GM12878 (cell line): ENCODE measurements at regions not wholly inside any gene's neighbourhood (a gene's known extent, or its start where the extent isn't known, plus 50 kb on each side); places are given as distances from the start of the nearest gene placed in this dataset.

Experiments used
- ATAC-seq: fragments of 200-7000 bp; cut with Tn5 transposase; 3 replicates; pipeline ENCODE4 v1.9.1; 2020; ENCODE audit warnings: mild to moderate bottlenecking, moderate library complexity
- BruUV-seq: library from RNA; stranded (reverse); fragments of 400-500 nt; replicated peaks from 2 replicates; lab custom pipeline; 2021; lab: Mats Ljungman, UMichigan
- CTCF ChIA-PET: fragments of 300-600 bp; sonication (Branson Sonifier 250); formaldehyde crosslinking; extraction: SDS; loops from one replicate; lab custom pipeline; 2021; ENCODE audit warnings: inconsistent platforms; lab: Yijun Ruan, JAX
- POLR2A ChIA-PET: fragments of 350-600 bp; formaldehyde crosslinking; extraction: SDS; loops from one replicate; lab custom pipeline; 2021; ENCODE audit warnings: inconsistent platforms; lab: Charles Lee
- RAD21 ChIA-PET: fragments of 300-600 bp; sonication (Branson Sonifier 250); formaldehyde crosslinking; loops from one replicate; lab custom pipeline; 2023; ENCODE audit warnings: antibody characterized with exemption; ENCODE audit not compliant: unreplicated experiment; lab: Charles Lee
- SMC1A ChIA-PET: fragments of 300-600 bp; sonication (Branson Sonifier 250); formaldehyde crosslinking; loops from one replicate; lab custom pipeline; 2023; ENCODE audit not compliant: unreplicated experiment, uncharacterized antibody; lab: Charles Lee
- DNase-seq: peaks from one replicate; pipeline ENCODE4 v3.0.0-alpha.2; 2011; ENCODE audit warnings: low read depth, low spot score
- FAIRE-seq: peaks from 3 replicates; lab custom pipeline; 2011; peaks lifted over from hg19 to GRCh38; lab: Jason Lieb, UNC
- H2AFZ ChIP-seq: 2 replicates; pipeline ENCODE4 v1.6.0; 2011; ENCODE audit warnings: low read depth, low read length, control low read depth; ENCODE audit not compliant: control insufficient read depth
- H3K27ac ChIP-seq: 2 replicates; pipeline ENCODE4 v1.5.1; 2011; ENCODE audit warnings: control low read depth; ENCODE audit not compliant: control insufficient read depth, insufficient read depth
- H3K27me3 ChIP-seq, 2 experiments: replicated peaks in 1 of 2; 2 replicates each; pipeline versions ENCODE4 v1.6.0 to v1.6.1; 2011; ENCODE audit warnings: low read length in 1 of 2; ENCODE audit not compliant: control insufficient read depth in 2 of 2, insufficient read depth in 2 of 2
- H3K36me3 ChIP-seq, 2 experiments: 2 replicates each; pipeline ENCODE4 v1.5.1; 2011; ENCODE audit warnings: low read length in 1 of 2; ENCODE audit not compliant: control insufficient read depth in 2 of 2, insufficient read depth in 2 of 2
- H3K4me1 ChIP-seq: 2 replicates; pipeline ENCODE4 v1.6.1; 2011; ENCODE audit warnings: mild to moderate bottlenecking, low read length, moderate library complexity, mixed read lengths; ENCODE audit not compliant: control insufficient read depth, insufficient read depth
- H3K4me2 ChIP-seq: 2 replicates; pipeline ENCODE4 v1.6.0; 2011; ENCODE audit warnings: control low read depth; ENCODE audit not compliant: control insufficient read depth, insufficient read depth
- H3K4me3 ChIP-seq: fragments of 200-600 bp; sonication (generic); 2 replicates; pipeline ENCODE4 v1.5.1; 2016
- H3K79me2 ChIP-seq: 2 replicates; pipeline ENCODE4 v1.6.0; 2011; ENCODE audit warnings: low read length; ENCODE audit not compliant: control insufficient read depth, insufficient read depth
- H3K9ac ChIP-seq: 2 replicates; pipeline ENCODE4 v1.8.0; 2011; ENCODE audit warnings: low read length, control low read depth, mixed read lengths; ENCODE audit not compliant: control insufficient read depth, insufficient read depth
- H3K9me3 ChIP-seq: replicated peaks from 3 replicates; pipeline ENCODE4 v1.5.1; 2011; ENCODE audit warnings: mild to moderate bottlenecking, low read length; ENCODE audit not compliant: control insufficient read depth, insufficient read depth
- H4K20me1 ChIP-seq: 2 replicates; pipeline ENCODE4 v1.6.0; 2011; ENCODE audit not compliant: control insufficient read depth, insufficient read depth
- ATF7 ChIP-seq: fragments of 450-650 bp; IDR thresholded peaks from 2 replicates; pipeline ENCODE4 v1.6.1; 2016; ENCODE audit warnings: low read depth, mild to moderate bottlenecking
- BACH1 ChIP-seq: fragments of 450-650 bp; IDR thresholded peaks from 2 replicates; pipeline ENCODE4 v1.6.1; 2017; ENCODE audit warnings: mild to moderate bottlenecking, borderline replicate concordance
- LARP7 ChIP-seq: fragments of 450-650 bp; IDR thresholded peaks from 2 replicates; pipeline ENCODE4 v1.6.1; 2017; ENCODE audit warnings: mild to moderate bottlenecking
- MYC ChIP-seq: IDR thresholded peaks from 2 replicates; pipeline ENCODE4 v1.6.1; 2011; ENCODE audit warnings: mild to moderate bottlenecking, low read length, moderate library complexity, inconsistent platforms; ENCODE audit not compliant: insufficient read depth, insufficient replicate concordance, insufficient read length, severe bottlenecking
- NFXL1 ChIP-seq: fragments of 450-650 bp; IDR thresholded peaks from 2 replicates; pipeline ENCODE4 v1.6.1; 2017; ENCODE audit warnings: antibody characterized with exemption, mild to moderate bottlenecking, borderline replicate concordance
- WRNIP1 ChIP-seq: IDR thresholded peaks from 2 replicates; pipeline ENCODE4 v1.6.1; 2011; ENCODE audit warnings: low read depth, low read length, improper control_type of control experiment, borderline replicate concordance
- WGBS: methylation state at CpG from one replicate; pipeline ENCODE4 v1.1.6; 2016; ENCODE audit warnings: low lambda C conversion rate; ENCODE audit not compliant: insufficient replicate concordance, insufficient coverage; ENCODE audit errors: missing lambda C conversion rate; 5-methylcytosine and 5-hydroxymethylcytosine counted together
- in situ Hi-C: fragments of 300-500 bp; cut with MboI; formaldehyde crosslinking; loops from 9 replicates; pipeline ENCODE4 v1.14.3; 2018; ENCODE audit warnings: mixed read lengths
- intact Hi-C: fragments of 100-400 bp; cut with micrococcal nuclease; formaldehyde crosslinking; loops from one replicate; pipeline ENCODE4 v1.14.2; 2022; ENCODE audit not compliant: unreplicated experiment
- TF ChIP-seq, protein P1 (sequence below): fragments of 450-650 bp; formaldehyde crosslinking; IDR thresholded peaks from 2 replicates; pipeline ENCODE4 v1.4.0; 2022; ENCODE audit warnings: mild to moderate bottlenecking, moderate library complexity
- TF ChIP-seq, protein P2 (sequence below): fragments of 450-650 bp; conservative IDR thresholded peaks from 2 replicates; pipeline ENCODE4 v1.6.1; 2017; ENCODE audit warnings: mild to moderate bottlenecking, moderate library complexity
- TF ChIP-seq, protein P3 (sequence below): fragments of 450-650 bp; IDR thresholded peaks from 2 replicates; pipeline ENCODE4 v1.6.1; 2017; ENCODE audit warnings: mild to moderate bottlenecking, moderate library complexity

DNA sequence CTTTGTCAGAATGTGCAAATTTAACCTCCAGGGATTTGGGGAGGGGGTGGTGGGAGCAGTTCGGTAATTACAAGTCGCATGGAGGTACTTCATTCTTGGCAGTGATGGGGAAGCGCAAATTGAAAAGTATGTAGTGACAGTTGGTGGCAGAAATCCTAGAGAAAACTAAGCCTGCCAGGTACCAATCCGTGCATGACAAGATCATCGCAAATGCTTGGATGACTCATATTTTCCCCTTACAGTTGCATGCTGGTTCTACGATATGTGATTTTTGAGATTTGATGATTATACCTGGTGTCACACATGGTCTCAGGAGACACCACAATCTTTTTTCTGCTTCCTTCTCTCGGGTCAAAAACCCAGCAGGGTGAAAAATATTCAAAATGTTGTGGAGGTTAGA, 479.7 kb upstream of the ID2 start:
- in situ Hi-C loops (no loop called here), intact Hi-C loops (no loop called here)
- Histone ChIP-seq H3K4me2 (peak overlapping the region; percentile 13; the same call in 1 of the 2 replicates), H2AFZ (no peak overlapping the region; the same call in none of the 2 replicates), H3K27ac (no peak overlapping the region; the same call in 1 of the 2 replicates), H3K27me3 (no peaks in the 10 kb centered on the region), H3K4me3 (no peak overlapping the region), H4K20me1 (no peaks in the 10 kb centered on the region), H3K36me3 (no peaks in the 10 kb centered on the region; a peak in 1 of 4 replicates), H3K9me3 (peaks cover 6% of the 10 kb centered on the region; the same call in 2 of the 3 replicates), H3K9ac (no peak overlapping the region), H3K4me1 (peaks cover 8% of the 10 kb centered on the region; the same call in 1 of the 2 replicates), H3K79me2 (no peaks in the 10 kb centered on the region)
- RAD21 ChIA-PET: interaction anchor here (0.6 to 1.7 kb wide), 6 partner anchors 25 to 774 kb away, joined by 3 to 6 read pairs (median 4); no protein-coding TSS in a partner anchor
- ATAC-seq (peak; percentile 96), FAIRE-seq (no peak), DNase-seq (peak; percentile 71)
- under 1% methylated on average over 7 of the region's 7 CpGs for WGBS
- CTCF ChIA-PET: interaction anchor here (1.4 kb wide), 1 partner anchor 42 kb away, joined by 3 read pairs; no protein-coding TSS in a partner anchor
- POLR2A ChIA-PET: interaction anchor here (0.8 kb wide), 1 partner anchor 32 kb away, joined by 3 read pairs; no protein-coding TSS in a partner anchor
- BruUV-seq: no TSS peak
- SMC1A ChIA-PET: interaction anchor here (0.6 to 2.4 kb wide), 12 partner anchors 9 to 1955 kb away, joined by 3 to 9 read pairs (median 4); no protein-coding TSS in a partner anchor
- no peak for TF ChIP-seq NFXL1
- TF ChIP-seq WRNIP1: no peak
- peak; percentile 74 for TF ChIP-seq ATF7
- TF ChIP-seq LARP7: no peak
- TF ChIP-seq, protein P1, sequence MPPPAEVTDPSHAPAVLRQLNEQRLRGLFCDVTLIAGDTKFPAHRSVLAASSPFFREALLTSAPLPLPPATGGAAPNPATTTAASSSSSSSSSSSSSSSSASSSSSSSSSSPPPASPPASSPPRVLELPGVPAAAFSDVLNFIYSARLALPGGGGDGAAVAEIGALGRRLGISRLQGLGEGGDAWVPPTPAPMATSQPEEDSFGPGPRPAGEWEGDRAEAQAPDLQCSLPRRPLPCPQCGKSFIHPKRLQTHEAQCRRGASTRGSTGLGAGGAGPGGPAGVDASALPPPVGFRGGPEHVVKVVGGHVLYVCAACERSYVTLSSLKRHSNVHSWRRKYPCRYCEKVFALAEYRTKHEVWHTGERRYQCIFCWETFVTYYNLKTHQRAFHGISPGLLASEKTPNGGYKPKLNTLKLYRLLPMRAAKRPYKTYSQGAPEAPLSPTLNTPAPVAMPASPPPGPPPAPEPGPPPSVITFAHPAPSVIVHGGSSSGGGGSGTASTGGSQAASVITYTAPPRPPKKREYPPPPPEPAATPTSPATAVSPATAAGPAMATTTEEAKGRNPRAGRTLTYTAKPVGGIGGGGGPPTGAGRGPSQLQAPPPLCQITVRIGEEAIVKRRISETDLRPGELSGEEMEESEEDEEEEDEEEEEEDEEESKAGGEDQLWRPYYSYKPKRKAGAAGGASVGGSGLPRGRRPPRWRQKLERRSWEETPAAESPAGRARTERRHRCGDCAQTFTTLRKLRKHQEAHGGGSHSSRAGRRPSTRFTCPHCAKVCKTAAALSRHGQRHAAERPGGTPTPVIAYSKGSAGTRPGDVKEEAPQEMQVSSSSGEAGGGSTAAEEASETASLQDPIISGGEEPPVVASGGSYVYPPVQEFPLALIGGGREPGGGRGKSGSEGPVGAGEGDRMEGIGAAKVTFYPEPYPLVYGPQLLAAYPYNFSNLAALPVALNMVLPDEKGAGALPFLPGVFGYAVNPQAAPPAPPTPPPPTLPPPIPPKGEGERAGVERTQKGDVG (CRISPR knock-in tag): no peak
- no peak for TF ChIP-seq MYC
- TF ChIP-seq, protein P2, sequence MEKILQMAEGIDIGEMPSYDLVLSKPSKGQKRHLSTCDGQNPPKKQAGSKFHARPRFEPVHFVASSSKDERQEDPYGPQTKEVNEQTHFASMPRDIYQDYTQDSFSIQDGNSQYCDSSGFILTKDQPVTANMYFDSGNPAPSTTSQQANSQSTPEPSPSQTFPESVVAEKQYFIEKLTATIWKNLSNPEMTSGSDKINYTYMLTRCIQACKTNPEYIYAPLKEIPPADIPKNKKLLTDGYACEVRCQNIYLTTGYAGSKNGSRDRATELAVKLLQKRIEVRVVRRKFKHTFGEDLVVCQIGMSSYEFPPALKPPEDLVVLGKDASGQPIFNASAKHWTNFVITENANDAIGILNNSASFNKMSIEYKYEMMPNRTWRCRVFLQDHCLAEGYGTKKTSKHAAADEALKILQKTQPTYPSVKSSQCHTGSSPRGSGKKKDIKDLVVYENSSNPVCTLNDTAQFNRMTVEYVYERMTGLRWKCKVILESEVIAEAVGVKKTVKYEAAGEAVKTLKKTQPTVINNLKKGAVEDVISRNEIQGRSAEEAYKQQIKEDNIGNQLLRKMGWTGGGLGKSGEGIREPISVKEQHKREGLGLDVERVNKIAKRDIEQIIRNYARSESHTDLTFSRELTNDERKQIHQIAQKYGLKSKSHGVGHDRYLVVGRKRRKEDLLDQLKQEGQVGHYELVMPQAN: no peak
- peak; percentile 67; the same call in 1 of the 2 replicates for TF ChIP-seq BACH1
- TF ChIP-seq, protein P3, sequence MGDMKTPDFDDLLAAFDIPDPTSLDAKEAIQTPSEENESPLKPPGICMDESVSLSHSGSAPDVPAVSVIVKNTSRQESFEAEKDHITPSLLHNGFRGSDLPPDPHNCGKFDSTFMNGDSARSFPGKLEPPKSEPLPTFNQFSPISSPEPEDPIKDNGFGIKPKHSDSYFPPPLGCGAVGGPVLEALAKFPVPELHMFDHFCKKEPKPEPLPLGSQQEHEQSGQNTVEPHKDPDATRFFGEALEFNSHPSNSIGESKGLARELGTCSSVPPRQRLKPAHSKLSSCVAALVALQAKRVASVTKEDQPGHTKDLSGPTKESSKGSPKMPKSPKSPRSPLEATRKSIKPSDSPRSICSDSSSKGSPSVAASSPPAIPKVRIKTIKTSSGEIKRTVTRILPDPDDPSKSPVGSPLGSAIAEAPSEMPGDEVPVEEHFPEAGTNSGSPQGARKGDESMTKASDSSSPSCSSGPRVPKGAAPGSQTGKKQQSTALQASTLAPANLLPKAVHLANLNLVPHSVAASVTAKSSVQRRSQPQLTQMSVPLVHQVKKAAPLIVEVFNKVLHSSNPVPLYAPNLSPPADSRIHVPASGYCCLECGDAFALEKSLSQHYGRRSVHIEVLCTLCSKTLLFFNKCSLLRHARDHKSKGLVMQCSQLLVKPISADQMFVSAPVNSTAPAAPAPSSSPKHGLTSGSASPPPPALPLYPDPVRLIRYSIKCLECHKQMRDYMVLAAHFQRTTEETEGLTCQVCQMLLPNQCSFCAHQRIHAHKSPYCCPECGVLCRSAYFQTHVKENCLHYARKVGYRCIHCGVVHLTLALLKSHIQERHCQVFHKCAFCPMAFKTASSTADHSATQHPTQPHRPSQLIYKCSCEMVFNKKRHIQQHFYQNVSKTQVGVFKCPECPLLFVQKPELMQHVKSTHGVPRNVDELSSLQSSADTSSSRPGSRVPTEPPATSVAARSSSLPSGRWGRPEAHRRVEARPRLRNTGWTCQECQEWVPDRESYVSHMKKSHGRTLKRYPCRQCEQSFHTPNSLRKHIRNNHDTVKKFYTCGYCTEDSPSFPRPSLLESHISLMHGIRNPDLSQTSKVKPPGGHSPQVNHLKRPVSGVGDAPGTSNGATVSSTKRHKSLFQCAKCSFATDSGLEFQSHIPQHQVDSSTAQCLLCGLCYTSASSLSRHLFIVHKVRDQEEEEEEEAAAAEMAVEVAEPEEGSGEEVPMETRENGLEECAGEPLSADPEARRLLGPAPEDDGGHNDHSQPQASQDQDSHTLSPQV: no peak
